ENCODE measurements at regions not wholly inside any gene's neighbourhood (a gene's known extent, or its start where the extent isn't known, plus 50 kb on each side); places are given as distances from the start of the nearest gene placed in this dataset.

- Histone ChIP-seq H3K4me3 (no peak overlapping the region), H3K4me1 (no peaks in the 10 kb centered on the region), H3K27ac (no peak overlapping the region), H3K4me2 (no peak overlapping the region), H3K9me3 (no peaks in the 10 kb centered on the region)
- CTCF ChIA-PET = no interaction called here
- no peak for FAIRE-seq
- POLR2A ChIA-PET = no interaction called here
- TF ChIP-seq, protein P1, sequence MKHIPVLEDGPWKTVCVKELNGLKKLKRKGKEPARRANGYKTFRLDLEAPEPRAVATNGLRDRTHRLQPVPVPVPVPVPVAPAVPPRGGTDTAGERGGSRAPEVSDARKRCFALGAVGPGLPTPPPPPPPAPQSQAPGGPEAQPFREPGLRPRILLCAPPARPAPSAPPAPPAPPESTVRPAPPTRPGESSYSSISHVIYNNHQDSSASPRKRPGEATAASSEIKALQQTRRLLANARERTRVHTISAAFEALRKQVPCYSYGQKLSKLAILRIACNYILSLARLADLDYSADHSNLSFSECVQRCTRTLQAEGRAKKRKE (CRISPR knock-in tag; IDR thresholded peaks at IDR 0.05; ENCODE audit: low read depth) = no peak
- TF ChIP-seq MAFK (IDR thresholded peaks at IDR 0.05; ENCODE audit: partially characterized antibody) = no peak
- WGBS (ENCODE audit: missing lambda C conversion rate) = 0% methylated on average over 2 of the region's 2 CpGs
- no peak for DNase-seq (ENCODE audit: low read depth in 1 of 2, low spot score in 1 of 2)
- ATAC-seq = no peak
These were observed 184.5 kb upstream of the ISX start for GRCh38 chr22:34881453-34881852.

- FAIRE-seq (no peak), DNase-seq (ENCODE audit: low read depth in 1 of 2, low spot score in 1 of 2) (no peak), ATAC-seq (no peak)
- Histone ChIP-seq H3K9me3 (no peaks in the 10 kb centered on the region), H3K4me3 (no peak overlapping the region), H3K4me1 (no peaks in the 10 kb centered on the region), H3K4me2 (no peak overlapping the region), H3K27ac (no peak overlapping the region)
- POLR2A ChIA-PET = no interaction called here
- CTCF ChIA-PET = no interaction called here
- TF ChIP-seq CBX2 (IDR thresholded peaks at IDR 0.05; ENCODE audit: borderline replicate concordance, low read depth) = no peak
- no peak for TF ChIP-seq PHF8 (IDR thresholded peaks at IDR 0.05; ENCODE audit: borderline replicate concordance, low read depth)
- TF ChIP-seq SREBF2 (IDR thresholded peaks at IDR 0.05) = no peak
- no peak for TF ChIP-seq RCOR1 (IDR thresholded peaks at IDR 0.05; ENCODE audit: low read depth, low read length)
- TF ChIP-seq HOXB5 (CRISPR knock-in tag; IDR thresholded peaks at IDR 0.05) = no peak
- TF ChIP-seq FOSB (CRISPR knock-in tag; IDR thresholded peaks at IDR 0.05) = no peak
- TF ChIP-seq, protein P2, sequence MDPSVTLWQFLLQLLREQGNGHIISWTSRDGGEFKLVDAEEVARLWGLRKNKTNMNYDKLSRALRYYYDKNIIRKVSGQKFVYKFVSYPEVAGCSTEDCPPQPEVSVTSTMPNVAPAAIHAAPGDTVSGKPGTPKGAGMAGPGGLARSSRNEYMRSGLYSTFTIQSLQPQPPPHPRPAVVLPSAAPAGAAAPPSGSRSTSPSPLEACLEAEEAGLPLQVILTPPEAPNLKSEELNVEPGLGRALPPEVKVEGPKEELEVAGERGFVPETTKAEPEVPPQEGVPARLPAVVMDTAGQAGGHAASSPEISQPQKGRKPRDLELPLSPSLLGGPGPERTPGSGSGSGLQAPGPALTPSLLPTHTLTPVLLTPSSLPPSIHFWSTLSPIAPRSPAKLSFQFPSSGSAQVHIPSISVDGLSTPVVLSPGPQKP (IDR thresholded peaks at IDR 0.05; ENCODE audit: low read depth, low read length) = no peak
- 0% methylated on average over 3 of the region's 3 CpGs for WGBS (ENCODE audit: missing lambda C conversion rate)
These were observed 180.1 kb upstream of the ISX start for GRCh38 chr22:34885852-34886251.

- H3K9me3 ChIP-seq = no peaks in the 10 kb centered on the region
- ChIA-PET CTCF (no interaction called here), POLR2A (no interaction called here)
- ATAC-seq (no peak), DNase-seq (ENCODE audit: low read depth in 1 of 2, low spot score in 1 of 2) (no peak), FAIRE-seq (no peak)
- H3K4me2 ChIP-seq = no peak overlapping the region
- TF ChIP-seq HOXB5 (CRISPR knock-in tag; IDR thresholded peaks at IDR 0.05) (no peak), NFE2L2 (conservative IDR thresholded peaks at IDR 0.05; ENCODE audit: low read length) (no peak), KDM5A (IDR thresholded peaks at IDR 0.05) (no peak), GATA3 (IDR thresholded peaks at IDR 0.05; ENCODE audit: borderline replicate concordance) (no peak), USF2 (IDR thresholded peaks at IDR 0.05) (no peak), MAZ (IDR thresholded peaks at IDR 0.05; ENCODE audit: borderline replicate concordance, low read depth, low read length) (no peak), NPAS2 (CRISPR knock-in tag; IDR thresholded peaks at IDR 0.05; ENCODE audit: borderline replicate concordance) (no peak), FOSL2 (IDR thresholded peaks at IDR 0.05) (no peak), FOSL2 (CRISPR knock-in tag; IDR thresholded peaks at IDR 0.05) (no peak), JUNB (IDR thresholded peaks at IDR 0.05) (no peak), SMC3 (IDR thresholded peaks at IDR 0.05) (no peak), HEYL (CRISPR knock-in tag; IDR thresholded peaks at IDR 0.05) (no peak), ZNF302 (CRISPR knock-in tag; IDR thresholded peaks at IDR 0.05) (no peak), HOXB13 (CRISPR knock-in tag; IDR thresholded peaks at IDR 0.05; ENCODE audit: low read depth) (no peak), HOXA7 (CRISPR knock-in tag; IDR thresholded peaks at IDR 0.05) (no peak)
- TF ChIP-seq, protein P3, sequence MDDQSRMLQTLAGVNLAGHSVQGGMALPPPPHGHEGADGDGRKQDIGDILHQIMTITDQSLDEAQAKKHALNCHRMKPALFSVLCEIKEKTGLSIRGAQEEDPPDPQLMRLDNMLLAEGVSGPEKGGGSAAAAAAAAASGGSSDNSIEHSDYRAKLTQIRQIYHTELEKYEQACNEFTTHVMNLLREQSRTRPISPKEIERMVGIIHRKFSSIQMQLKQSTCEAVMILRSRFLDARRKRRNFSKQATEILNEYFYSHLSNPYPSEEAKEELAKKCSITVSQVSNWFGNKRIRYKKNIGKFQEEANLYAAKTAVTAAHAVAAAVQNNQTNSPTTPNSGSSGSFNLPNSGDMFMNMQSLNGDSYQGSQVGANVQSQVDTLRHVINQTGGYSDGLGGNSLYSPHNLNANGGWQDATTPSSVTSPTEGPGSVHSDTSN (IDR thresholded peaks at IDR 0.05) = no peak
- TF ChIP-seq, protein P4, sequence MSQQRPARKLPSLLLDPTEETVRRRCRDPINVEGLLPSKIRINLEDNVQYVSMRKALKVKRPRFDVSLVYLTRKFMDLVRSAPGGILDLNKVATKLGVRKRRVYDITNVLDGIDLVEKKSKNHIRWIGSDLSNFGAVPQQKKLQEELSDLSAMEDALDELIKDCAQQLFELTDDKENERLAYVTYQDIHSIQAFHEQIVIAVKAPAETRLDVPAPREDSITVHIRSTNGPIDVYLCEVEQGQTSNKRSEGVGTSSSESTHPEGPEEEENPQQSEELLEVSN (IDR thresholded peaks at IDR 0.05; ENCODE audit: borderline replicate concordance, low read depth) = no peak
- no peak overlapping the region for H3K4me3 ChIP-seq
- WGBS (ENCODE audit: missing lambda C conversion rate) = 0% methylated on average over 2 of the region's 2 CpGs
- H3K27ac ChIP-seq = no peak overlapping the region
- H3K4me1 ChIP-seq = no peaks in the 10 kb centered on the region
These were observed 179.6 kb upstream of the ISX start for GRCh38 chr22:34886391-34886790.
